Kidney epithelial cell (primary cell): ENCODE measurements at regions not wholly inside any gene's neighbourhood (a gene's known extent, or its start where the extent isn't known, plus 50 kb on each side); places are given as distances from the start of the nearest gene placed in this dataset.
"Not testable (repeated sequence)": the region's sequence is repeated elsewhere in the genome, so short reads cannot be mapped to it uniquely, and the experiment has no call there.

ENCODE experiments used
- DNase-seq: peaks from one replicate; pipeline ENCODE4 v3.0.0-alpha.2; 2010; ENCODE audit warnings: low read depth
- H3K27me3 ChIP-seq: 2 replicates; pipeline ENCODE4 v1.6.0; 2011; ENCODE audit warnings: low read length; ENCODE audit not compliant: control insufficient read depth, insufficient read depth
- H3K36me3 ChIP-seq: 2 replicates; pipeline ENCODE4 v1.5.1; 2011; ENCODE audit warnings: low read length; ENCODE audit not compliant: control insufficient read depth, insufficient read depth
- H3K4me3 ChIP-seq: 2 replicates; pipeline ENCODE4 v1.5.1; 2011; ENCODE audit warnings: low read depth, mild to moderate bottlenecking, control low read depth, low read length
- CTCF ChIP-seq: IDR thresholded peaks from 2 replicates; pipeline ENCODE4 v1.5.1; 2011; ENCODE audit warnings: mild to moderate bottlenecking, moderate library complexity, low read length, control low read depth, inconsistent platforms; ENCODE audit not compliant: insufficient read depth, poor library complexity, severe bottlenecking

- no peak for TF ChIP-seq CTCF
- H3K27me3 ChIP-seq: peaks cover 2% of the 10 kb centered on the region
- no peak for DNase-seq
- no peak overlapping the region for H3K4me3 ChIP-seq
- H3K36me3 ChIP-seq: no peaks in the 10 kb centered on the region
These were observed 134.4 kb upstream of the CCND2 start for GRCh38 chr12:4139191-4139590.

GRCh38 chr12:4138532-4138931 lies 135.0 kb upstream of the CCND2 start:
- not testable (repeated sequence) for H3K36me3 ChIP-seq, H3K27me3 ChIP-seq, H3K4me3 ChIP-seq, DNase-seq

- Histone ChIP-seq H3K27me3 (peaks cover 5% of the 10 kb centered on the region), H3K36me3 (no peaks in the 10 kb centered on the region), H3K4me3 (no peak overlapping the region)
- no peak for TF ChIP-seq CTCF
- no peak for DNase-seq
These were observed 135.5 kb upstream of the CCND2 start for GRCh38 chr12:4138051-4138450.

GRCh38 chr12:4137441-4137840 lies 136.1 kb upstream of the CCND2 start:
- TF ChIP-seq CTCF: no peak
- no peak for DNase-seq
- peaks cover 5% of the 10 kb centered on the region for H3K27me3 ChIP-seq
- H3K4me3 ChIP-seq: no peak overlapping the region
- H3K36me3 ChIP-seq: no peaks in the 10 kb centered on the region

- TF ChIP-seq CTCF: no peak
- H3K4me3 ChIP-seq: no peak overlapping the region
- DNase-seq: no peak
- H3K36me3 ChIP-seq: no peaks in the 10 kb centered on the region
- peaks cover 5% of the 10 kb centered on the region for H3K27me3 ChIP-seq
These were observed 136.5 kb upstream of the CCND2 start for GRCh38 chr12:4137015-4137414.

GRCh38 chr12:4135919-4136605 lies 137.5 kb upstream of the CCND2 start:
- H3K36me3 ChIP-seq: no peaks in the 10 kb centered on the region
- DNase-seq: no peak

More at GRCh38 chr12:4135919-4136605, 137.5 kb upstream of the CCND2 start:
- H3K4me3 ChIP-seq: no peak overlapping the region
- peaks cover 5% of the 10 kb centered on the region for H3K27me3 ChIP-seq
- TF ChIP-seq CTCF: no peak
